Esophagus squamous epithelium (tissue), 4 donors: ENCODE measurements at regions not wholly inside any gene's neighbourhood (a gene's known extent, or its start where the extent isn't known, plus 50 kb on each side); places are given as distances from the start of the nearest gene placed in this dataset.

Experiments
- CTCF ChIP-seq, 6 experiments: fragments of 450-650 bp in 4 of 6; fragments of 200-600 bp in 2 of 6; sonication (generic) in 2 of 6; IDR thresholded peaks; one replicate each; pipeline ENCODE4 v1.5.1; 2016 to 2019; ENCODE audit warnings: antibody characterized with exemption in 6 of 6, mild to moderate bottlenecking in 4 of 6, moderate library complexity in 4 of 6
- POLR2A ChIP-seq, 4 donors: fragments of 450-650 bp; IDR thresholded peaks; one replicate each; pipeline ENCODE4 v1.6.1; 2017; ENCODE audit warnings: antibody characterized with exemption in 4 of 4, mild to moderate bottlenecking in 4 of 4, moderate library complexity in 3 of 4

GRCh38 chr2:56104962-56105361, 78.8 kb upstream of the CCDC85A start:
- TF ChIP-seq CTCF (IDR thresholded peaks at IDR 0.05) (no peak), POLR2A (IDR thresholded peaks at IDR 0.05) (no peak)
